H1 (cell line): ENCODE measurements at regions not wholly inside any gene's neighbourhood (a gene's known extent, or its start where the extent isn't known, plus 50 kb on each side); places are given as distances from the start of the nearest gene placed in this dataset.

ENCODE experiments used
- CHD2 ChIP-seq: IDR thresholded peaks from 2 replicates; pipeline ENCODE4 v1.6.1; 2012; ENCODE audit warnings: low read length, improper control_type of control experiment
- CTCF ChIP-seq, 3 experiments: IDR thresholded peaks; 1 replicate in 2 of 3; 2 replicates in 1 of 3; pipeline versions ENCODE4 v1.5.1 to v1.6.1; 2011; ENCODE audit warnings: low read length in 3 of 3, mild to moderate bottlenecking in 3 of 3, inconsistent platforms in 2 of 3, low read depth in 1 of 3, moderate library complexity in 1 of 3; ENCODE audit not compliant: insufficient read depth in 1 of 3; ENCODE audit errors: control extremely low read depth in 1 of 3
- MAFK ChIP-seq: IDR thresholded peaks from 2 replicates; pipeline ENCODE4 v1.6.1; 2012; ENCODE audit warnings: low read depth, mild to moderate bottlenecking, improper control_type of control experiment, low read length
- SUZ12 ChIP-seq: fragments of 200-600 bp; sonication (generic); IDR thresholded peaks from 2 replicates; pipeline ENCODE4 v1.6.1; 2012; ENCODE audit warnings: mild to moderate bottlenecking, inconsistent platforms, low read length, moderate library complexity, mixed read lengths

- TF ChIP-seq CTCF (IDR thresholded peaks at IDR 0.05; ENCODE audit: control extremely low read depth in 1 of 3, insufficient read depth in 1 of 3, low read depth in 1 of 3, low read length in 3 of 3) (no peak), CHD2 (no peak), MAFK (no peak), SUZ12 (no peak)
- TF ChIP-seq, all 59 proteins: peak for 0
These were observed 82.6 kb downstream of the TRIM42 start (continued) for GRCh38 chr3:140760324-140761075.
